Esophagus squamous epithelium (tissue), 5 donors: ENCODE measurements at regions not wholly inside any gene's neighbourhood (a gene's known extent, or its start where the extent isn't known, plus 50 kb on each side); places are given as distances from the start of the nearest gene placed in this dataset.

ENCODE experiments used
- DNase-seq: peaks from one replicate; lab custom pipeline; 2025; lab: John Stamatoyannopoulos, UW
- H3K27ac ChIP-seq, 4 donors: fragments of 200-600 bp; sonication (generic); one replicate each; pipeline ENCODE4 v1.5.1; 2016 to 2019; ENCODE audit warnings: mild to moderate bottlenecking in 1 of 4
- H3K27me3 ChIP-seq, 4 donors: fragments of 200-600 bp; sonication (generic); 1 replicate in 3 of 4; 2 replicates in 1 of 4; pipeline versions ENCODE4 v1.5.1 to v1.6.0; 2017 to 2021; ENCODE audit warnings: antibody characterized with exemption in 1 of 4
- H3K36me3 ChIP-seq, 3 donors: fragments of 200-600 bp; sonication (generic); one replicate each; pipeline ENCODE4 v1.5.1; 2016 to 2019
- H3K4me1 ChIP-seq, 3 donors: fragments of 200-600 bp; sonication (generic); one replicate each; pipeline ENCODE4 v1.5.1; 2017 to 2019
- H3K4me3 ChIP-seq, 4 donors: fragments of 200-600 bp; sonication (generic); 1 replicate in 3 of 4; 2 replicates in 1 of 4; pipeline ENCODE4 v1.5.1; 2016 to 2019; ENCODE audit warnings: mild to moderate bottlenecking in 2 of 4, moderate library complexity in 1 of 4
- H3K9me3 ChIP-seq, 3 donors: fragments of 200-600 bp; sonication (generic); one replicate each; pipeline ENCODE4 v1.5.1; 2016 to 2019
- POLR2A ChIP-seq, 4 donors: fragments of 450-650 bp; IDR thresholded peaks; one replicate each; pipeline ENCODE4 v1.6.1; 2017; ENCODE audit warnings: antibody characterized with exemption in 4 of 4, mild to moderate bottlenecking in 4 of 4, moderate library complexity in 3 of 4
- WGBS, 2 donors: methylation state at CpG; one replicate each; pipeline ENCODE4 v1.1.5; 2018; 5-methylcytosine and 5-hydroxymethylcytosine counted together
- intact Hi-C: fragments of 100-400 bp; cut with DNase I; formaldehyde crosslinking; loops from one replicate; pipeline ENCODE4 v1.15.0; 2022
- TF ChIP-seq, protein P1 (sequence below), 6 experiments: fragments of 450-650 bp in 4 of 6; fragments of 200-600 bp in 2 of 6; sonication (generic) in 2 of 6; IDR thresholded peaks; one replicate each; pipeline ENCODE4 v1.5.1; 2016 to 2019; ENCODE audit warnings: antibody characterized with exemption in 6 of 6, mild to moderate bottlenecking in 4 of 6, moderate library complexity in 4 of 6
- donor health status: DM: yes; HTN: yes; CAD: no.

DNA sequence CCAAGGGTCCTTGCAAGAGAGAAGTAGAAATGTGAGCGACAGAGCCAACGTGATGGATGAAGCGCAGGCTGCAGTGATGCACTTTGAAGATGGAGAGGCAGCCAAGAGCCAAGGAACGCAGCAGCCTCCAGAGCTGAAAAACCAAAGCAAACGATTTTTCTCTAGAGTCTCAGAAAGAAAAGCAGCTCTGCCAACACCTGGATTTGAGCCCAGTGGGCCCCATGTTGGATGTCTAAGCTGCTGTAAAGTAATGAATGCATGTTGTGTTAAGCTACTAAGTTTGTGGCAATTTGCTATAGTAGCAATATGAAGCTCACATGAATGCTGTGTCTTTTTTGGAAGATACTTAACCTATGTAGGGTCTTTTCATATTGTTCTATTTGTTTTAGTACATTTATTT lies 894.3 kb downstream of the EFNB2 start:
- Histone ChIP-seq H3K4me3 (no peak overlapping the region), H3K27ac (no peak overlapping the region), H3K36me3 (no peaks in the 10 kb centered on the region), H3K27me3 (no peaks in the 10 kb centered on the region), H3K4me1 (no peaks in the 10 kb centered on the region), H3K9me3 (no peaks in the 10 kb centered on the region)
- WGBS, 2 donors = 61 to 63% methylated on average over 5 of the region's 5 CpGs
- no peak for DNase-seq
- intact Hi-C loops = no loop called here
- TF ChIP-seq, protein P1, sequence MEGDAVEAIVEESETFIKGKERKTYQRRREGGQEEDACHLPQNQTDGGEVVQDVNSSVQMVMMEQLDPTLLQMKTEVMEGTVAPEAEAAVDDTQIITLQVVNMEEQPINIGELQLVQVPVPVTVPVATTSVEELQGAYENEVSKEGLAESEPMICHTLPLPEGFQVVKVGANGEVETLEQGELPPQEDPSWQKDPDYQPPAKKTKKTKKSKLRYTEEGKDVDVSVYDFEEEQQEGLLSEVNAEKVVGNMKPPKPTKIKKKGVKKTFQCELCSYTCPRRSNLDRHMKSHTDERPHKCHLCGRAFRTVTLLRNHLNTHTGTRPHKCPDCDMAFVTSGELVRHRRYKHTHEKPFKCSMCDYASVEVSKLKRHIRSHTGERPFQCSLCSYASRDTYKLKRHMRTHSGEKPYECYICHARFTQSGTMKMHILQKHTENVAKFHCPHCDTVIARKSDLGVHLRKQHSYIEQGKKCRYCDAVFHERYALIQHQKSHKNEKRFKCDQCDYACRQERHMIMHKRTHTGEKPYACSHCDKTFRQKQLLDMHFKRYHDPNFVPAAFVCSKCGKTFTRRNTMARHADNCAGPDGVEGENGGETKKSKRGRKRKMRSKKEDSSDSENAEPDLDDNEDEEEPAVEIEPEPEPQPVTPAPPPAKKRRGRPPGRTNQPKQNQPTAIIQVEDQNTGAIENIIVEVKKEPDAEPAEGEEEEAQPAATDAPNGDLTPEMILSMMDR (IDR thresholded peaks at IDR 0.05) = no peak
- no peak for TF ChIP-seq POLR2A (IDR thresholded peaks at IDR 0.05)

DNA sequence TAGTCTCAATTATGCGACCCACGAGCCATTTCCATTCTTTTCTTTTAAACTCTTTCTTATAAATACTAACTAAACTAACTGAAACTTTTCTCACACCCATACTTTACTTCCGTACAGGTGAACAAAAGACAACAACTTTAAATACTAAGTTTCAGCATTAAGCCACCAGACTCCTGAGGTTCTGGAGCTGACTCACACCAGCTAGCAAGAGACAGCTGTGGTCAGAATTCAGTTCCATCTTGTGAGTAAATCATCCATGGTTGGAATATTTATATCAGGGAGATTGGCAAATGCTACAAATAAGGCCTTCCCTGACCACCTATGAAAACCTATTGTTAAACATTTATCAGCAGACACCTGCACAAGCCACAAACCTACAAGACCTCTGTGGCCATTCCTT lies 897.0 kb downstream of the EFNB2 start:
- H3K27ac ChIP-seq = no peak overlapping the region
- TF ChIP-seq, protein P1 (IDR thresholded peaks at IDR 0.05) = no peak
- no peak for TF ChIP-seq POLR2A (IDR thresholded peaks at IDR 0.05)
- no peaks in the 10 kb centered on the region for H3K9me3 ChIP-seq
- no peaks in the 10 kb centered on the region for H3K27me3 ChIP-seq
- no peaks in the 10 kb centered on the region for H3K4me1 ChIP-seq
- intact Hi-C loops = no loop called here
- 88 to 92% methylated on average over 3 of the region's 3 CpGs for WGBS, 2 donors
- H3K36me3 ChIP-seq = no peaks in the 10 kb centered on the region
- no peak for DNase-seq
- no peak overlapping the region for H3K4me3 ChIP-seq

DNA sequence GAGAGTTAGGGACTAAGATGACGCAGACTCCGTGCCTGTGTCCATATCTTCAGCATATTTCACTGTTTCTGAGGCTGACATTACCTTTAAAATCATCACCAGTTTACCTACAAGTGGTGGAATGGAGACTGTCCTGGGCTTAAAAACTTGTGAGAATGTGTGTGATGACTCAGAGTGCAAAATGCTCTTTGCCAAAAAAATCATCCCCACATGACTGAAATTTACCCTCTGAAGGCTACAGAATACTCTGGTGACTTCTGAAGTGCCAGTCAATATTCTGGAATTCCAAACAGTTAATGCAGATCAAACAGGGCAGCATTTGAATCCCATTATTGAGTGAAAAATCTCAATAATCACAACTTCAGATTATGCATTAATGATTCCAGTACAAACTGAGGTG lies 901.4 kb downstream of the EFNB2 start:
- Histone ChIP-seq H3K36me3 (no peaks in the 10 kb centered on the region), H3K4me3 (no peak overlapping the region), H3K9me3 (no peaks in the 10 kb centered on the region), H3K27ac (no peak overlapping the region), H3K4me1 (no peaks in the 10 kb centered on the region), H3K27me3 (no peaks in the 10 kb centered on the region)
- intact Hi-C loops = no loop called here
- TF ChIP-seq POLR2A (IDR thresholded peaks at IDR 0.05) = no peak
- TF ChIP-seq, protein P1 (IDR thresholded peaks at IDR 0.05) = no peak
- DNase-seq = no peak
- WGBS, 2 donors = 88 to 93% methylated on average over 2 of the region's 2 CpGs

DNA sequence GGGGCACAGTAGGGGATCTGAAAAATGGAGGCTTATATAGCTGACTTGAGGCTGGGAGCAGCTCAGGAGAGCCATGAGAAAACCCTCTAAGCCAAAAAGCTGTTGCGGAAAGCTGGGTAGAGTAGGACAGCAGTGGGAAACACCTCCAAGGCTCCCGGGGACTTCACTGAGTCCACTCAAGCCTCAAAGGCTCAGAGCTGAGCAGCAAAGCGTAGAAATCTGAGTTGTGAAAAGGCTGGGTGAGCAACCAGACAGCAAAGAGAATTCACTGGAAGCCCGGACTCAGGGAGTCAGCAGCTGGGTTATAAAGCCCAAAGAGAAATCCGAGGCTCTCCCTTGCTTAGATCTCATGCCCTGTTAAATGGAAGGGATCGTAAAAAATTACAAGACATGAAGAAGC lies 905.0 kb downstream of the EFNB2 start:
- no peak for TF ChIP-seq POLR2A (IDR thresholded peaks at IDR 0.05)
- TF ChIP-seq, protein P1 (IDR thresholded peaks at IDR 0.05) = no peak
- WGBS, 2 donors = 81 to 91% methylated on average over 6 of the region's 6 CpGs
- no peak for DNase-seq
- intact Hi-C loops = no loop called here
- no peaks in the 10 kb centered on the region for H3K9me3 ChIP-seq
- no peak overlapping the region for H3K27ac ChIP-seq
- no peaks in the 10 kb centered on the region for H3K36me3 ChIP-seq
- no peaks in the 10 kb centered on the region for H3K27me3 ChIP-seq
- no peak overlapping the region for H3K4me3 ChIP-seq
- H3K4me1 ChIP-seq = peaks cover 0 to 9% (median 0%) of the 10 kb centered on the region in 3 donors

DNA sequence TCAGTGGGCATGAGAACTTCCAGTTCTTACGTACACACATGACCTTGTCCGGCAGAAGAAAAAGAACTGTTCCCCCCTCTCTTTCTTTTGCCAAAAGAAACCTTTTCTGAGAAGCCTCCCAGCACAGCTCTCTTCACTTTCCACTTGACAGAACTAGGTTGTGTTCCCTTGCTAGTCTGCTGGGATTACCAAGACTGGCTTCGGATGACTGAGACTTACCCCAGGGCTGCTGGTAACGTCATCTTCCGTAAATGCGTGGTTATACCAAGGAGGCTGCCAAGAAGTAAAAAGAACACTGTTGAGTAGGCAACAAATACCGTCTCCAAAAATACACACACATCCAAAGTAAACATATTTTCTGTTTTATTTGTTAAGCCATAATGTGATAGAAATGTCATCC lies 908.2 kb downstream of the EFNB2 start:
- Histone ChIP-seq H3K4me1 (peaks cover 0 to 9% (median 0%) of the 10 kb centered on the region in 3 donors), H3K27me3 (no peaks in the 10 kb centered on the region), H3K9me3 (no peaks in the 10 kb centered on the region), H3K27ac (no peak overlapping the region), H3K4me3 (no peak overlapping the region), H3K36me3 (no peaks in the 10 kb centered on the region)
- DNase-seq = no peak
- 36 to 40% methylated on average over 7 of the region's 7 CpGs for WGBS, 2 donors
- no peak for TF ChIP-seq POLR2A (IDR thresholded peaks at IDR 0.05)
- TF ChIP-seq, protein P1 (IDR thresholded peaks at IDR 0.05) = no peak
- intact Hi-C loops = no loop called here
